ENCODE measurements at regions not wholly inside any gene's neighbourhood (a gene's known extent, or its start where the extent isn't known, plus 50 kb on each side); places are given as distances from the start of the nearest gene placed in this dataset.

DNA sequence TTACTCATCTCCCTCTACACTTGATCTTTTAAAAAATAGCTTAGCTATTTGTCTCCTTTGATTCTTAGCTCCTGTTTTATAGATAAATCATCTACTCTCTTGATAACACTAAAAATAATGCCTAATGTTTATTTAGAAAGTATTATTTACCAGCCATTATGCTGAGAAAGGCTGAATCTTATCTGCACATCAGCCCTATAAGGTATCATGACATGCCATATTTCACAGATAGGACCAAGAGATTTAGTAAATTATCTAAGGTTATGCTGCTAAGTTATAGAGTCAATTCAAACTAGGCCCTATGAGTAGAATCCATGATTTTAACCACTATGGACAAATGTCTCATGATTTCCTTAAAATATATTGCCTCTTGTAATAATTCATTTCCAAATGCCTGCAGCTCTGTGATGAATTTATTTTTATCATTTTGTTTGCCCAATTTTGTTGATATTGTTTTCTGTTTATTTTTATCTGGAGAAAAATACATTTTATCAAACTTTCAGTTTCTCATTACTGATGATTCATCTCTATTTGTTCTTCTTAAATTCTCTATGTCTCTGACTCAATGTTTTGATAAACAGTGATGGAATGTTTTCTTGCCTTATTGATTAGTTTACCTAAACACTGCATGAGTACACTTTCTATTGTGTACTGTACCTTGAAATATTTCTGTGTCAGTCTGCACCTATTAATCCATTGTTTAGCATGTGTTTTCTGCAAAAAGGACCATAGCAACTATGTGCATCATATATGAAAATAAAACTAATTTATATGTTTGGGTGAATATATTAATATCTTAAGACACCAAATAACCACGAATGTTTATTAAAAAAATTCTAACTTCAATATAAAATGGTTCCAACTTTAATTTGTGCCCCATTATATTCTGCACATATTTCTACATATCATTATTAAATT is 300.8 kb downstream of the CDH9 start:
- no peak overlapping the region for H3K4me3 ChIP-seq (ENCODE audit: low read depth, low read length)
- TF ChIP-seq, protein P1, sequence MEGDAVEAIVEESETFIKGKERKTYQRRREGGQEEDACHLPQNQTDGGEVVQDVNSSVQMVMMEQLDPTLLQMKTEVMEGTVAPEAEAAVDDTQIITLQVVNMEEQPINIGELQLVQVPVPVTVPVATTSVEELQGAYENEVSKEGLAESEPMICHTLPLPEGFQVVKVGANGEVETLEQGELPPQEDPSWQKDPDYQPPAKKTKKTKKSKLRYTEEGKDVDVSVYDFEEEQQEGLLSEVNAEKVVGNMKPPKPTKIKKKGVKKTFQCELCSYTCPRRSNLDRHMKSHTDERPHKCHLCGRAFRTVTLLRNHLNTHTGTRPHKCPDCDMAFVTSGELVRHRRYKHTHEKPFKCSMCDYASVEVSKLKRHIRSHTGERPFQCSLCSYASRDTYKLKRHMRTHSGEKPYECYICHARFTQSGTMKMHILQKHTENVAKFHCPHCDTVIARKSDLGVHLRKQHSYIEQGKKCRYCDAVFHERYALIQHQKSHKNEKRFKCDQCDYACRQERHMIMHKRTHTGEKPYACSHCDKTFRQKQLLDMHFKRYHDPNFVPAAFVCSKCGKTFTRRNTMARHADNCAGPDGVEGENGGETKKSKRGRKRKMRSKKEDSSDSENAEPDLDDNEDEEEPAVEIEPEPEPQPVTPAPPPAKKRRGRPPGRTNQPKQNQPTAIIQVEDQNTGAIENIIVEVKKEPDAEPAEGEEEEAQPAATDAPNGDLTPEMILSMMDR (IDR thresholded peaks at IDR 0.05; ENCODE audit: borderline replicate concordance, insufficient read depth, low read depth, low read length) = no peak

DNA sequence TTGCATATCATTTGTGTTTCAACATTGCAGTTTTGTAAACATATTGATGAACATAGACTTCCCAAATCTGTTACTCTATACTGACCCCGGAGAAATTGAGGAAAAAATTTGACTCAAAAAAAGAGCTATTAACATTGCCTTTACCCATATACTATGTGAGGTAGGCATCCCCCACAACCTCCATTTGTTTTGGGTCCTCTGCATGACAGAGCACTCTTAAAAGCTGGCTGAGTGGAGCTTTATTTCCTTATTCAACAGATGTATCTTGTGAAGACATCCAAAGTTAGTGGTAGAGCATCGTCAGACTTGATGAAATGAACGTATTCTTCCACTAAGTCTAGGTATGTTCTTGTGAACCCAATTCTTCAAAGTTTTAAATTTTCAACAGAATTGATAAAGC is 310.5 kb downstream of the CDH9 start:
- no peak overlapping the region for H3K4me3 ChIP-seq (ENCODE audit: low read depth, low read length)
- TF ChIP-seq, protein P1 (IDR thresholded peaks at IDR 0.05; ENCODE audit: borderline replicate concordance, insufficient read depth, low read depth, low read length) = no peak

DNA sequence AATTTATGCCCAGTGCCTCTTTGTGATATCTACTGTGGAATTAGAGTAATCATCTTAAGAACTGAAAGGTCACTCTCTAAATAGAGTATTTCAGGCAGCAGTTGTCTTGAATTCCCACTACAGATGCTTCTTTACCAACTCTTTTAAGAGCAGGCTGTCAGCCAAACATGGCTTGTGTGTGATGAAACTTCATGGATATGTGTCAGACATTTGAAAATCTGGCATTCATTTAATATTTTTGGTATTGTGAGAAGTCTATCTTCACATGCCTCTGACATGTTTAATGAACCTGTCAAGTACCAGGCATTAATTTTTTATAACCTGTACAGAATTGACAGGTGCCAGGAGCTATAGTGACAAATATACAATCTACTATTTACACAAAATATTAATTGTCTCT is 318.6 kb downstream of the CDH9 start:
- TF ChIP-seq, protein P1 (IDR thresholded peaks at IDR 0.05; ENCODE audit: borderline replicate concordance, insufficient read depth, low read depth, low read length) = no peak
- no peak overlapping the region for H3K4me3 ChIP-seq (ENCODE audit: low read depth, low read length)

DNA sequence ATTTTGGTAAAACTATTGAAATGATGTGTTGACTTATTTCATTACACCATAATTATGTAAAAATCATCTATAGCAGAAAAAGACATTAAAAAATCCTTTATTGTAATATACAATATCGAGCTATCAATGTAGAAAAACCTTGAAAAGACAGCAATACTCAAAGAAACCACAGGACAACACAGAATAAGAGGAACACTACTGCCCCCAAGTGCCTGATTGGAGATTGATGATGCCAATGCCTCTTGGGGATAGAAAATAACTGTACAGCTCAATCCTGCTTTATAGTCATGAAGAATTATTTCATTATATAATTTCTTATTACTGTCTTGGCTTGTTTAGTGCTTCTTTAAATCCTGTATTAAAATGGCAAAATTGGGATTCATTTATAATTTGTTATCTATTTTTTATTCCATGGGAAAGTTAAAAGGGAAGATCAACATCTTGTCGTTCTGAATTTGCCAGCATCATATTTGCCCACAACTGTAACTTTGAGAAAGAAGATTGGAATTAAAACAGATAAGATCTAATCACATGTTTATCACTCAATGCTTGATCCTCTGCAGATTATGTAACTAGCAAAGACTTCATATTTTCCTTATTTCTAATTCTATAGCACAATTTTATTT is 337.5 kb downstream of the CDH9 start:
- no peak overlapping the region for H3K4me3 ChIP-seq (ENCODE audit: low read depth, low read length)
- TF ChIP-seq, protein P1 (IDR thresholded peaks at IDR 0.05; ENCODE audit: borderline replicate concordance, insufficient read depth, low read depth, low read length) = peak; percentile 28; the same call in 1 of the 2 replicates

DNA sequence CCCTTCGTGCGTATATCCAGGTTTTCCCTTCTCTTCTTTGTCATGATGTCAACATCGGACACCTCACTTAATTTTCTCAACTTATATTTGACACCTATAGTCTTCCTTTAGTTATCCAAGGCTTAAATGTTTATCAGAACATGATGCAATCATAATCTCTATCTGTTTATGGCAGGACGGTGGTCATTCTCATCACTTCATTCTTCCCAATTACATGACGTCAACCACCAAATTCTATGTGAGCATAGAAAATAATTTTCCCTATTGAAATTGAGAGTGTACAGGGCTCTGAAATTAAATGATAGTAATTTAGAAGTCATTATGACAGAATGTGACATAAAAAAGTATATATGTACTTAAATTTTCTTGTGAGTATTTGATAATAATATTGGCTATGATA is 345.4 kb downstream of the CDH9 start:
- TF ChIP-seq, protein P1 (IDR thresholded peaks at IDR 0.05; ENCODE audit: borderline replicate concordance, insufficient read depth, low read depth, low read length) = no peak
- H3K4me3 ChIP-seq (ENCODE audit: low read depth, low read length) = no peak overlapping the region

DNA sequence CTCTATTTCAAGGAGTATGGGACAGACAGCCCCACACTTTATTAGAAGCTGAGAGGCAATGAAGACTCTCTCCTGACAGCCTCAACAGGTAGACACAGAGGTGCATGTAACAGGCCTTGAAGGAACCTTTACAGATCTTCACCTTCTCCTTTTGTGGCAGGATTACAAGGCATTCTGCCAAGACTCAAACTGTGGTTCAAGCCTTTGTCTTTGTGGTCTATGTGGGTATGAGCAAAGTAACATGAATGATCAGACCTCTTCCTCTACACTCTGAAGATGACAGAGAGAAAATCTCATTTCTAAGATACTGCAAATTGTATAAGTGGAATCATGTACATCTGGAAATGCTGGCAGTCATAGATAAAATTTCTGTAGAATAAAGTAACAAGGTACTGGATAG is 346.9 kb downstream of the CDH9 start:
- TF ChIP-seq, protein P1 (IDR thresholded peaks at IDR 0.05; ENCODE audit: borderline replicate concordance, insufficient read depth, low read depth, low read length) = no peak
- H3K4me3 ChIP-seq (ENCODE audit: low read depth, low read length) = no peak overlapping the region
